ENCODE measurements at regions not wholly inside any gene's neighbourhood (a gene's known extent, or its start where the extent isn't known, plus 50 kb on each side); places are given as distances from the start of the nearest gene placed in this dataset.

DNA sequence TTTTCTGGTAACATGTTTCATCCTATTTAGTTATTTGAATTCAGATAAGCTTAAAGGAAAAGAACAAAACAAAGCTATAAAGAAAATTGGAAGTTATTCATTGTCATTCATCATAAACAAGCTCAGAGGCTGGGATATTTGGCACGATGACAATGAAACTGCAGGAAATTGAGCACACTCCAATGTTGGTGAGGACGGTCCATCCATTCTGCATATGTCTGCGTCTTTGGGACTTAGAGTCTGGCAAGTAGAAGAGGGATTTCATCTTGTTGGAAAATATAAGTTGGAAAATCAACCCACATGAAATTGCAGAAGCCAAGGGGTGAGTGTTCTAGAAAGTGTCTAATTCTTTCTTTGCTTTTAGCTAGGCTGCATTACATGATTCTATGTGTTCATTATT is 78.4 kb downstream of the HDGFL1 start:
- Histone ChIP-seq H3K27me3 (ENCODE audit: control insufficient read depth, low read length) (no peaks in the 10 kb centered on the region), H3F3A (ENCODE audit: control insufficient read depth, insufficient read depth) (no peaks in the 10 kb centered on the region), H3K9me2 (replicated peaks; ENCODE audit: control insufficient read depth, low read length) (no peaks in the 10 kb centered on the region), H3K4me1 (ENCODE audit: control insufficient read depth, low read length) (no peaks in the 10 kb centered on the region), H3K79me2 (ENCODE audit: control insufficient read depth, low read length) (no peaks in the 10 kb centered on the region), H4K20me1 (ENCODE audit: control insufficient read depth, insufficient read depth, low read depth, low read length) (no peaks in the 10 kb centered on the region), H3K27ac (ENCODE audit: low read depth, low read length) (no peak overlapping the region), H3K4me3 (ENCODE audit: low read length) (no peak overlapping the region), H3K4me2 (ENCODE audit: low read length) (no peak overlapping the region), H3K9me3 (ENCODE audit: control insufficient read depth, insufficient read depth, low read length) (no peaks in the 10 kb centered on the region), H3K36me3 (ENCODE audit: control insufficient read depth, low read length) (no peaks in the 10 kb centered on the region)
- TF ChIP-seq EZH2phosphoT487 (IDR thresholded peaks at IDR 0.05; ENCODE audit: borderline replicate concordance, low read length) (no peak), CTCF (IDR thresholded peaks at IDR 0.05; ENCODE audit: low read depth, low read length, poor library complexity, severe bottlenecking) (no peak)

DNA sequence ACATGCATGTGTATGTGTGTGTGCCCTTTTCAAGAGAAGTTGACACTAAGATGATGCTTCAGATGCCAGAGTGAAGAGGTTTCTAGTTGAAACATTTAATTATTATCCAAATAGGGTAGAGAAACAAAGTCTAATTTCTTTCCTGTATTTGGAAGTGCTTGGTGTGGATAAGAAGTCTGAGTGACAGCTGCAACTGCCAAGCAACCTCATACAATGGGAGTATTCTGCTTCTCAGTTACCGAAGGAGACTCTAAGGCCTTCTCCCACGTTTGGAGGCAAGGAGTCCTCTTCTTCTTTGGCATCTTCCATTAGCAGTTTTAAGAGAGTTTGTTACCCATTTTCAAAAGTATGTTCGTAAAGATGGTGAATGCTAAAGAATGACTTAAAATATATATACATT is 82.4 kb downstream of the HDGFL1 start:
- H3K9me3 ChIP-seq (ENCODE audit: control insufficient read depth, insufficient read depth, low read length) = no peaks in the 10 kb centered on the region
- no peaks in the 10 kb centered on the region for H3K27me3 ChIP-seq (ENCODE audit: control insufficient read depth, low read length)
- H3F3A ChIP-seq (ENCODE audit: control insufficient read depth, insufficient read depth) = no peaks in the 10 kb centered on the region
- no peaks in the 10 kb centered on the region for H3K9me2 ChIP-seq (replicated peaks; ENCODE audit: control insufficient read depth, low read length)
- H3K27ac ChIP-seq (ENCODE audit: low read depth, low read length) = no peak overlapping the region
- no peaks in the 10 kb centered on the region for H3K4me1 ChIP-seq (ENCODE audit: control insufficient read depth, low read length)
- H3K36me3 ChIP-seq (ENCODE audit: control insufficient read depth, low read length) = no peaks in the 10 kb centered on the region
- H4K20me1 ChIP-seq (ENCODE audit: control insufficient read depth, insufficient read depth, low read depth, low read length) = no peaks in the 10 kb centered on the region
- no peak overlapping the region for H3K4me3 ChIP-seq (ENCODE audit: low read length)
- TF ChIP-seq CTCF (IDR thresholded peaks at IDR 0.05; ENCODE audit: low read depth, low read length, poor library complexity, severe bottlenecking) (no peak), EZH2phosphoT487 (IDR thresholded peaks at IDR 0.05; ENCODE audit: borderline replicate concordance, low read length) (no peak)
- no peaks in the 10 kb centered on the region for H3K79me2 ChIP-seq (ENCODE audit: control insufficient read depth, low read length)
- H3K4me2 ChIP-seq (ENCODE audit: low read length) = no peak overlapping the region

GRCh38 chr6:22653980-22654610 is 84.7 kb downstream of the HDGFL1 start:
- Histone ChIP-seq H3K4me1 (ENCODE audit: control insufficient read depth, low read length) (no peaks in the 10 kb centered on the region), H3K4me3 (ENCODE audit: low read length) (no peak overlapping the region), H3F3A (ENCODE audit: control insufficient read depth, insufficient read depth) (no peaks in the 10 kb centered on the region), H3K9me2 (replicated peaks; ENCODE audit: control insufficient read depth, low read length) (no peaks in the 10 kb centered on the region), H4K20me1 (ENCODE audit: control insufficient read depth, insufficient read depth, low read depth, low read length) (no peaks in the 10 kb centered on the region), H3K79me2 (ENCODE audit: control insufficient read depth, low read length) (no peaks in the 10 kb centered on the region), H3K4me2 (ENCODE audit: low read length) (no peak overlapping the region), H3K27me3 (ENCODE audit: control insufficient read depth, low read length) (no peaks in the 10 kb centered on the region), H3K36me3 (ENCODE audit: control insufficient read depth, low read length) (no peaks in the 10 kb centered on the region), H3K9me3 (ENCODE audit: control insufficient read depth, insufficient read depth, low read length) (no peaks in the 10 kb centered on the region), H3K27ac (ENCODE audit: low read depth, low read length) (no peak overlapping the region)
- TF ChIP-seq CTCF (IDR thresholded peaks at IDR 0.05; ENCODE audit: low read depth, low read length, poor library complexity, severe bottlenecking) (no peak), EZH2phosphoT487 (IDR thresholded peaks at IDR 0.05; ENCODE audit: borderline replicate concordance, low read length) (no peak)

Measured in DOHH2 (cell line).